ENCODE measurements at regions not wholly inside any gene's neighbourhood (a gene's known extent, or its start where the extent isn't known, plus 50 kb on each side); places are given as distances from the start of the nearest gene placed in this dataset.

DNA sequence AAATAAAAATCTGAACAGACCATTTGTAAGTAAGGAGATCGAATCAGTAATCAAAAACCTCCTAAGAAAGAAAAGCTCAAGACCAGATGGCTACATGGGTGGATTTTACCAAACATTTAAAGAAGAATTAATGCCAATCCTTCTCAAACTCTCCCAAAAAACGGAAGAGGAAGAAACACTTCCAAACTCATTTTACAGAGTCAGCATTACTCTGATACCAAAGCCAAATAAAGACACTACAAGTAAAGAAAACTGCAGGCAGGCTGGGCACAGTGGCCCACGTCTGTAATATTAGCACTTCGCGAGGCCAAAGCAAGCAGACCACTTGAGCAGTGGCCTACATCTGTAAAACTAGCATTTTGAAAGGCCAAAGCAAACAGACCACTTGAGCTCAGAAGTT lies 159.8 kb downstream of the DPY19L2 start:
- ATAC-seq (no peak), DNase-seq (no peak)
- Histone ChIP-seq H3K4me1 (no peaks in the 10 kb centered on the region), H3K36me3 (no peaks in the 10 kb centered on the region), H3K9me3 (peaks cover 0 to 35% (median 3%) of the 10 kb centered on the region in 12 donors), H3K27ac (no peak overlapping the region), H3K27me3 (no peaks in the 10 kb centered on the region), H3K4me3 (no peak overlapping the region)
- WGBS, 4 donors = 78 to 83% (median 82%) methylated on average over 5 of the region's 5 CpGs
- TF ChIP-seq POLR2A (IDR thresholded peaks at IDR 0.05) = no peak
- TF ChIP-seq, protein P1, sequence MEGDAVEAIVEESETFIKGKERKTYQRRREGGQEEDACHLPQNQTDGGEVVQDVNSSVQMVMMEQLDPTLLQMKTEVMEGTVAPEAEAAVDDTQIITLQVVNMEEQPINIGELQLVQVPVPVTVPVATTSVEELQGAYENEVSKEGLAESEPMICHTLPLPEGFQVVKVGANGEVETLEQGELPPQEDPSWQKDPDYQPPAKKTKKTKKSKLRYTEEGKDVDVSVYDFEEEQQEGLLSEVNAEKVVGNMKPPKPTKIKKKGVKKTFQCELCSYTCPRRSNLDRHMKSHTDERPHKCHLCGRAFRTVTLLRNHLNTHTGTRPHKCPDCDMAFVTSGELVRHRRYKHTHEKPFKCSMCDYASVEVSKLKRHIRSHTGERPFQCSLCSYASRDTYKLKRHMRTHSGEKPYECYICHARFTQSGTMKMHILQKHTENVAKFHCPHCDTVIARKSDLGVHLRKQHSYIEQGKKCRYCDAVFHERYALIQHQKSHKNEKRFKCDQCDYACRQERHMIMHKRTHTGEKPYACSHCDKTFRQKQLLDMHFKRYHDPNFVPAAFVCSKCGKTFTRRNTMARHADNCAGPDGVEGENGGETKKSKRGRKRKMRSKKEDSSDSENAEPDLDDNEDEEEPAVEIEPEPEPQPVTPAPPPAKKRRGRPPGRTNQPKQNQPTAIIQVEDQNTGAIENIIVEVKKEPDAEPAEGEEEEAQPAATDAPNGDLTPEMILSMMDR (IDR thresholded peaks at IDR 0.05) = no peak
- intact Hi-C loops (cut with DNase I) = no loop called here

DNA sequence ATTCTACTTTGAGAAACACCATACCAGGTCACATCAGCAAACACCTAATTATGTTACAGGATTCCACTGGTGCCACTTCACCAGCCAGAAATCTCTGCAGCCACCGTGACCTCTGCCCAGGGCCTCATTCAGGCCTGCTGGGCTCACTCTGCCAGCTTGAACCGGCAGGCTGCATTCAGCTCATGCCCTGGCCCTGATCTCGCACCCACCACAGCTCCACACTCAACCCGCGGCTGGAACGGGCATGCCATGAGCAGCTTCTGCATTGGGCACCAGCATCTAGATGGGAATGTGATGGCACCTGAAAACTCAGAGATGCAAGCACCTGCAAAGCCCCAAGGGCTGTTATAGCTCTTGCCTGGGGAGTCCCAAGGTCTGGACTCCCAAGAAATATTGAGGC lies 168.7 kb downstream of the DPY19L2 start:
- Histone ChIP-seq H3K4me1 (no peaks in the 10 kb centered on the region), H3K27me3 (no peaks in the 10 kb centered on the region), H3K4me3 (no peak overlapping the region), H3K36me3 (no peaks in the 10 kb centered on the region), H3K27ac (no peak overlapping the region), H3K9me3 (peaks cover 0 to 7% (median 0%) of the 10 kb centered on the region in 12 donors)
- no peak for DNase-seq
- intact Hi-C loops (cut with DNase I) = no loop called here
- ATAC-seq = no peak
- no peak for TF ChIP-seq POLR2A (IDR thresholded peaks at IDR 0.05)
- TF ChIP-seq, protein P1 (IDR thresholded peaks at IDR 0.05) = no peak
- 89 to 93% (median 90%) methylated on average over 4 to 6 of the region's 6 CpGs for WGBS, 4 donors

DNA sequence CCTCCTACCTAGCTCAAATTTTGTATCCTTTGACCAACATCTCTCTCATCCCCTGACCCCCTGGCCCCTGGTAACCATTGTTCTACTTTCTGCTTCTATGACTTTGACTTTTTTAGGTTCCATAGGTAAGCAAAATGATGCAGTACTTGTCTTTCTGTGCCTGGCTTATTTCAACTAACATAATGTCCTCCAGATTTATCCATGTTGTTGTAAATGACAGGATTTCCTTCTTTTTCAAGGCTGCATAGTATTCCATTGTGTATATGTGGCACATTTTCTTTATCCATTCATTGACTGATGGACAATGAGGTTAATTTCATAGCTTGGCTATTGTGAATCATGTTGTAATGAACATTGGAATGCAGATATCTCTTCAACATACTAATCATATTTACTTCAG lies 170.1 kb downstream of the DPY19L2 start:
- TF ChIP-seq, protein P1 (IDR thresholded peaks at IDR 0.05) = no peak
- TF ChIP-seq POLR2A (IDR thresholded peaks at IDR 0.05) = no peak
- no peak for DNase-seq
- intact Hi-C loops (cut with DNase I) = no loop called here
- Histone ChIP-seq H3K36me3 (no peaks in the 10 kb centered on the region), H3K4me1 (no peaks in the 10 kb centered on the region), H3K27me3 (no peaks in the 10 kb centered on the region), H3K4me3 (no peak overlapping the region), H3K27ac (no peak overlapping the region), H3K9me3 (peaks cover 0 to 7% (median 0%) of the 10 kb centered on the region in 12 donors)
- ATAC-seq = no peak

DNA sequence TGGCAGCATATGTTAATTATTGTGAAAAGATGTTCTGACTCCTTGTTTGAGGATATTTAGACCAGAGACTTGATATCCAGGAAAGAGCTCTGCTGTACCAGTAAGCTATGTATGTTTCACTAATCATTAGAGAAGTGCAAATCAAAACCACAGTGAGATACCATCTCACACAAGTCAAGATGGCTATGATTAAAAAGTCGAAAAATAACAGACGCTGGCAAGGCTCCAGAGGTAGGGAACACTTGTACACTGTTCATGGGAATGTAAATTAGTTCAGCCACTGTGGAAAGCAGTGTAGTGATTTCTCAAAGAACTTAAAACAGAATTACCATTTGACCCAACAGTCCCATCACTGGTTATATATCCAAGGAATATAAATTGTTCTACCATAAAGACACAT lies 171.6 kb downstream of the DPY19L2 start:
- intact Hi-C loops (cut with DNase I) = no loop called here
- WGBS, 4 donors = 69 to 84% (median 77%) methylated on average over 2 of the region's 2 CpGs
- Histone ChIP-seq H3K4me3 (no peak overlapping the region), H3K9me3 (peaks cover 0 to 11% (median 0%) of the 10 kb centered on the region in 12 donors), H3K27ac (no peak overlapping the region), H3K4me1 (no peaks in the 10 kb centered on the region), H3K27me3 (no peaks in the 10 kb centered on the region), H3K36me3 (no peaks in the 10 kb centered on the region)
- DNase-seq (no peak), ATAC-seq (no peak)
- TF ChIP-seq, protein P1 (IDR thresholded peaks at IDR 0.05) = no peak
- no peak for TF ChIP-seq POLR2A (IDR thresholded peaks at IDR 0.05)
